H1 (cell line): ENCODE measurements at regions not wholly inside any gene's neighbourhood (a gene's known extent, or its start where the extent isn't known, plus 50 kb on each side); places are given as distances from the start of the nearest gene placed in this dataset.

Experiments
- FOSL1 ChIP-seq: IDR thresholded peaks from 2 replicates; pipeline ENCODE4 v1.6.1; 2011; ENCODE audit warnings: mild to moderate bottlenecking, low read depth, low read length, moderate library complexity; ENCODE audit not compliant: insufficient read depth
- HDAC6 ChIP-seq: IDR thresholded peaks from one replicate; pipeline ENCODE4 v1.7.1; 2012; ENCODE audit warnings: low read depth, mild to moderate bottlenecking, inconsistent platforms, low read length, moderate library complexity

GRCh38 chr4:18664171-18664570 lies 642.6 kb upstream of the LCORL start (continued):
- TF ChIP-seq FOSL1 (no peak), HDAC6 (no peak)
